ENCODE measurements at regions not wholly inside any gene's neighbourhood (a gene's known extent, or its start where the extent isn't known, plus 50 kb on each side); places are given as distances from the start of the nearest gene placed in this dataset.

GRCh38 chr1:201740086-201740541, 88.8 kb upstream of the IPO9 start:
- TF ChIP-seq CTCF (IDR thresholded peaks at IDR 0.05; ENCODE audit: low read depth, low read length) (no peak), EZH2phosphoT487 (IDR thresholded peaks at IDR 0.05; ENCODE audit: low read depth) (no peak)

Data from OCI-LY3 (cell line).